IPS-15b (cell line): ENCODE measurements at regions not wholly inside any gene's neighbourhood (a gene's known extent, or its start where the extent isn't known, plus 50 kb on each side); places are given as distances from the start of the nearest gene placed in this dataset.

ENCODE experiments used
- H3K27me3 ChIP-seq: one replicate; pipeline ENCODE4 v1.6.1; 2013; ENCODE audit warnings: low read length; ENCODE audit not compliant: control insufficient read depth, insufficient read depth
- H3K36me3 ChIP-seq: one replicate; pipeline ENCODE4 v1.6.1; 2013; ENCODE audit warnings: low read length; ENCODE audit not compliant: control insufficient read depth, insufficient read depth
- H3K4me1 ChIP-seq: one replicate; pipeline ENCODE4 v1.6.1; 2013; ENCODE audit warnings: mild to moderate bottlenecking, low read length; ENCODE audit not compliant: control insufficient read depth, insufficient read depth
- H3K4me3 ChIP-seq: one replicate; pipeline ENCODE4 v1.5.1; 2013; ENCODE audit warnings: low read depth, low read length
- H3K9ac ChIP-seq: one replicate; pipeline ENCODE4 v1.6.1; 2013; ENCODE audit warnings: low read depth, mild to moderate bottlenecking, low read length
- H3K9me3 ChIP-seq: one replicate; pipeline ENCODE4 v1.6.1; 2013; ENCODE audit warnings: mild to moderate bottlenecking, low read length; ENCODE audit not compliant: control insufficient read depth, insufficient read depth

DNA sequence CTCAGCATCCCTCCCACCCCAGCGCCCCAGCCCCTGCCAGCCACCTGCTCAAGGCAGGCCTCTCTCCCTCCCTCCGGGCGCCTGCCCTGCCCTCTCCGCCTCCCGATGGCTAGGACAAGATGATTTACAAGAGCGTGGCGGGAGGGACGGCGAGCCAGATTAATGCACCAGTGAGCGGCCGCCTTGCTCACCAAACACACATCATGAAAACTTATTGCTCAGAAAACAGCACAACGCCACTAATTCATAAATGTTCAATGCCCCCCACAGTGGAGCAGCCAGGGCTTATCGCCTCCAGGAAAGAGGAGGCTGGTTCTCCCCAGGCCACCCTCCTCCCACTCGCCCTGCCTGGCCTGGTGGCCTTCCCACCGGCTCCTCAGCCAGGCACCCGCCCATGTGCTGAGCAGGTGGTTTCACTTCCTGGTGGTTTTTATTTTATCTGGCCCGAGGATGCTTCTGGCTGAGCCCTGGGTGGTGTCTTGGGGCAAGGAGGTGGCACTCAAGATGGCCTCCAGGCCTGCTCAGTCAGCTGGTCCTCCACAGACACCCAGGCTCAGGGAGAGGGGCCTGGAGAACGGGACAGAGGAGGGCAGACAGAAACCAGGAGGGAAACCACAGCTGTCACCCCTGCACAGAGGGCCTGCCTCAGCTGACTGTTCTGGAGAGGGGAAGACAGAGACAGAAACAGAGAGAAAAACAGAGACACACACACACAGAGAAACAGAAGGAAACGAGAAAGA, 284.9 kb downstream of the UACA start:
- Histone ChIP-seq H3K27me3 (no peaks in the 10 kb centered on the region), H3K9me3 (no peaks in the 10 kb centered on the region), H3K4me3 (no peak overlapping the region), H3K4me1 (no peaks in the 10 kb centered on the region), H3K9ac (no peak overlapping the region), H3K36me3 (no peaks in the 10 kb centered on the region)

DNA sequence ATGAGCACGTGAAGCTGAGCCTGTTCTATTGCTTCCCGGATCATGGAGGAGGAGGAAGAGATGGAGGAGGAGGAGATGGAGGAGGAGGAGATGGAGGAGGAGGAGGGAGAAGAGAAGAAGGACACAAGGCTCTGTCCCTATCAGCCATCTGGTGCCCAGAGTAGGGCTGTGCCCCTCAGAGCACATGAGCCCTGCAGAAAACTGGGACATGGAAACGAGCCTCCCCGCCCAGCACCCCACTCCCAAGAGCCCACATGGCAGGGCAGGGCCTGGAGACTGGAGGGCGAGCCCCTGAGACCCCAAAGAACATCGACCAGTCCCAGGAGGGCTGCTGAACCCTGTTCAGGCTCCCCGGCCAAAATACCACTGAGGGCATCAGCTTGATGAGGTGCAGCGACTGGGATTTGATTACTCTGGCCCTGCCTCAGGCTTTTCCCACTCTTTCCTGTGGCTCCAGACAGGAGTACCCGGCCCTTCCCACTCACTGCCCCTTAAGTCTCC, 285.6 kb downstream of the UACA start:
- Histone ChIP-seq H3K4me1 (no peaks in the 10 kb centered on the region), H3K4me3 (no peak overlapping the region), H3K9ac (no peak overlapping the region), H3K36me3 (no peaks in the 10 kb centered on the region), H3K9me3 (no peaks in the 10 kb centered on the region), H3K27me3 (no peaks in the 10 kb centered on the region)

DNA sequence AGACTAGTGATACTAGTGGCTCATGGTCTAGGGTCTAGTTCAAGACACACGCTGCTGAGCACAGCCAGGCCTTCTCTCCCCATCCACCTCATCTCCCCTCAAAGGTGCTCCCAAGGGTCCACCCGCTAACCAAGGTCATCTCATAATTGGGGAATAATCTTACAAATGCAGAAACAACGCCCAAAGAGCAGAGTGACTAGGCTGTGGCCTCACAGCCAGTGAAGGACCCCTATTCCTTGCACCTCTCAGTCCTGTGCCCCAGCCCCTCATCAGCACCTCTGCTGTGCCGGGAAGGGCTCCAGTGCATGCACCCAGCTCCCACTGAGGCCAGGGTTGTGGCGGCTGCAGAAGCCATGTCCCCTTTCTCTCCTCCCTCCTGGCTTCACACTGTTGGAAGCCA, 286.9 kb downstream of the UACA start:
- no peaks in the 10 kb centered on the region for H3K9me3 ChIP-seq
- H3K4me3 ChIP-seq: no peak overlapping the region
- H3K27me3 ChIP-seq: no peaks in the 10 kb centered on the region
- no peaks in the 10 kb centered on the region for H3K4me1 ChIP-seq
- H3K36me3 ChIP-seq: no peaks in the 10 kb centered on the region
- no peak overlapping the region for H3K9ac ChIP-seq

DNA sequence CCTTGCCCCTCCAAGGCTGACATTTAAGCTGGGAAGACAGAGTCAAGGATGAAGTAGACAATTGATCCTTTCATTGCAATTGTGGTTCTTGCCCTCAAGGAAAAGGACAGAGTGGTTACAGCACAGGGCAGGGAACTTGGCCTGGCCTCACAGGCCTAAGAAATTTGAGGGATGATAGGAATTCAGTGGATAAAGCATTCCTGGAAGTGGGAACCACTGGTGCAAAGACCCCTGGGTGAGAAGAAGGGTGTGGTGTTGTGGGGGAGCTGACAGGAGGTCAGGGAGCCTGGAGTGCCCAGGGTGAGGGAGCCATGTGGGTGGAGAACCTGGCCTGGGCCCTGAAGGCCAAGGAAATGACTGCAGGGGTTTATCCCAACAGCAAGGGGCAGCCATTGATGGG, 287.4 kb downstream of the UACA start:
- H3K9ac ChIP-seq: no peak overlapping the region
- H3K4me1 ChIP-seq: no peaks in the 10 kb centered on the region
- no peaks in the 10 kb centered on the region for H3K36me3 ChIP-seq
- no peak overlapping the region for H3K4me3 ChIP-seq
- no peaks in the 10 kb centered on the region for H3K9me3 ChIP-seq
- no peaks in the 10 kb centered on the region for H3K27me3 ChIP-seq

DNA sequence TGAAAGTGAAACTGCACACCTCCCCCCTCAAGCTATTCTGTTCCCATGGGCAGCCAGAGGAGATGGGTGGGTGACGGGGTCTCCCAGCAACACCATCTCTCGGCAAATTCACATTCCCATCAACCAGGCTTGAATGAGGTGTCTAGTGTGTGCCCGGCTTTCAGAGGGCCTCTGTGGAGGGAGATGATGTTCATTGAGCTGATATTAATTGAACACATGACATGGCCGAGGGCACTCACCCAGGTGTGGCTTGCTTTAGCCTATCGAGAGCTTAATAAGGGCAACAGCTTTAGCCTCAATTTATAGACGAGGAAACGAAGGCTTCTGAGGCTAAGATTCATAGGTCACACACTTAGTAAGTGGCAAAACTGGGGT, 288.0 kb downstream of the UACA start:
- Histone ChIP-seq H3K9me3 (no peaks in the 10 kb centered on the region), H3K4me1 (no peaks in the 10 kb centered on the region), H3K4me3 (no peak overlapping the region), H3K27me3 (no peaks in the 10 kb centered on the region), H3K9ac (no peak overlapping the region), H3K36me3 (no peaks in the 10 kb centered on the region)

DNA sequence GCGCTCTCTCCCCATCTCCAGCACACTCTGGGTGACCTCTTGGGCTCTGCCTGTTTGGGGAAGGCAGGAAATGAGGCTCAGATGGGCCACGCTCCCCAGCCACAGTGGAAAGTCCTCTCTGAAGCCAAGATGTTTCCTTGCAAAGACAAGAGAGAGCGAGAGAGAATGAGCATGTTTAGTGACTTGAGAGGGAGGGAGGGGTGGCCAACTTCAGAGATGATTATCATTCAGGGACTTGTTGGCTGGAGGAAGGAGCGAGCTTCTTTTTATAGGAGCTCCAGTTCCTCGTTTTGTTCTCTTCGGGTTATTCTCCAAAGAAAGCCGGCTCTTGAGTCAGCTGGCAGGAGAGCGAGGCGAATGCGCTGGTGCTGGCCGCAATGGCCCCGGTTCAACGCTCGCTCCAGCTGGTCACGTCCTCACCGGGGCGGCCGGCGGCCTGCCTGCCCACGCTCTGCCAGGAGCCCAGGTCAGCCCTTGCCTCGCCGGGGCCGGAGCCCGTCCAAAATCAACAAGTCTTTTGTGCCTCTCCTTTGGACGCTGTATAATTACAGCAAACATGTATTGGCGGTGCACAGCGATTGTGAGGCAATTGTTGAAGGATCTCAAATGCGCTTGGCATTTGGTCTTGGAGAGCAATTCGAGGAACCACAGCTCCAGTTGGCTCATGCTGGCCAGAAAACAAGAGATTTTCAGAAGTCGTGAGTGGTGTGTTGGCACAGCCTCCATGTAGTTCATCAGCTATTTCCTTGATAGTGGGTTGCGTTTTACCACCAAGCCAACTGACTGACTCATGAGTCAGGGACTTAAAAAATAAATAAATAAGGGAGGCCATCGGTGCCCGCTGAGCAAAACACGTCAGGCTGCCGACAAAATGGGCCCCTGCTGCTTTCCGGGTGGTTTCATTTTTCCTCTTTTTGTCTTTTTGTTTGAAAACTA, 288.6 kb downstream of the UACA start:
- no peaks in the 10 kb centered on the region for H3K36me3 ChIP-seq
- no peaks in the 10 kb centered on the region for H3K27me3 ChIP-seq
- H3K9me3 ChIP-seq: no peaks in the 10 kb centered on the region
- no peak overlapping the region for H3K9ac ChIP-seq
- no peak overlapping the region for H3K4me3 ChIP-seq
- no peaks in the 10 kb centered on the region for H3K4me1 ChIP-seq

DNA sequence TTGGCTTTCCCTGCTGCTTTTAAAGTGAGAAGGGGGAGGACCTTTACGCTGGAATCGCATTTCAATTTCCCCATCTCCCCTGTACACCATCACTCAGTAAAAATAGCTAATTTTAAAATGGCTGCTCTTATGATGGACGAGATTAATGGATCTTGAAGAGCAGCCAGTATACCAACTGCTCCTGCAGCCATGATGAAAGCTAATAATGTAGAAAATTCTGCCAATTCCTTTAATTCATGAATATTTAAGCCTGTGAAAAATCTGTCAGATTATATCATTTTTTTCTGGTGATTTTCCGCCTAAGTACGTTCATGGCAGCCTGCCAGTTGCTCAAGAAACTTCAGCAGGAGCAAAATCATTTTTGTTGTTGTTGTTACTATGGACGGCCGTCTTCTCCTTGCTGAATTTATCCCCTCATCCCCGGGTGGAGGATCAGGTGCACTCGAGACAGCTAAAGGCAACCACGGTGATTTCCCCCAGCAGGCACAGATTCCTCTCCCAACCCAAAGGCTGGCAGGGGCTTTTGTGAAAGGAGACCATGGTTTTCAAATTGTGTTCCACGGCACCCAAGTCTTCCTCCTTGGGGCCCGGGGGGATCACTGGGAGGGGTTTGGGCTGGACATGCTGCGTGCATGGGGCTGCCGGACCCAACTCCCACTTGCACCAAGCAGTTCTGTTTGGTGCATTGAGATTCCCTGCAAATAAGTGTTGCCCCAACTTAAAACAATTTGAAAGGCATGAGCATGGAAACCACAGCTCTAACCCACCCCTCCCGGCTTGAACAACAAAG, 289.6 kb downstream of the UACA start:
- Histone ChIP-seq H3K36me3 (no peaks in the 10 kb centered on the region), H3K9me3 (no peaks in the 10 kb centered on the region), H3K9ac (no peak overlapping the region), H3K27me3 (no peaks in the 10 kb centered on the region), H3K4me1 (no peaks in the 10 kb centered on the region), H3K4me3 (no peak overlapping the region)

DNA sequence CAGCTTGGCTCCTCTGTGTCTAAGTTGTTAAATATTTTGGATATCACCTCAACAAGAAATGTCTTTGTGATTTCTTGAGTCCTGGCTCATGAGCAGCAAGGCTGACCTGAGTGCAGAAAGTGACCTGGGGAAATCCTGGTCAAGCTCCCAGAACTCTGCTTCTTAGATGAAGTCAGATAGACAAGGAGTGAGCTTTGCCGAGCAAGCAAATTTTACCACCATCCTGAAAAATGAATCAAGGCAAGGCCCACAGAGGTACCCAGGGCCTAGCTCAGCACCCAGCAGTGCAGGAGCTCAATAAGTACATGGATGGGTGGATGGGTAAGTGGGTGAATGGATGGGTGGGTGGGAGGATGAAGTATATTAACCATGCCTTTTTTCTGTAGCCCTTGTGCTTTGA, 291.8 kb downstream of the UACA start:
- no peak overlapping the region for H3K9ac ChIP-seq
- H3K9me3 ChIP-seq: no peaks in the 10 kb centered on the region
- no peaks in the 10 kb centered on the region for H3K27me3 ChIP-seq
- H3K4me3 ChIP-seq: no peak overlapping the region
- H3K4me1 ChIP-seq: no peaks in the 10 kb centered on the region
- no peaks in the 10 kb centered on the region for H3K36me3 ChIP-seq

DNA sequence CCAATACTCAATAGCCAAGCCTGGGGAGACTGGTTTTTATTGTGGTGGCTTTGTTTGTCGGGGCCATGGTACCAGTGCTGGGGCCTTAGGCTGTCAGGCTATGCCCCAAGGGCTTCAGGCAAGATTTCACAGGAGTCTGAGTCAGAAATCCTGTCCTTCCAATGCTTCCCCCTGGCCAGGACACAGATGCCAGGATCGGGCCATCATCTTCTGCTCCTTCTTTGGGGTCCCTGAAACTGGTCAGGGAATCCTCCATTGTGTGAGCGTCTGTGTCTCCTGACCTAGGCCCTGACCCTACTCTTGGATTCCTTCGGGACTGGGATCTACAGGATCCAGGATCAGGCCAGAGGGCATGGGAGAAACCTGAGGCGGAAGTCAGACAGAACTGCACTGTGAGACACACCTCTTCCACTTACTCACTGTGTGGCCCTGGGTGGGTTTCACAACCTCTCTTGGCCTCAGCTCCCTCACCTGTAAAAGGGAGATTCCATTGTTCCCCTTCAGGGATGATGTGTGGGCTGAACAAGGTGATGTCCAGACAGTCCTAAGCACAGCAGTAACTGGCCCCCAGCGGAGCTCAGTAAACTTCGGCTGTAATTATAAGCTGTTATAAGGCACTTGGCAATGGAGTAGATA, 292.7 kb downstream of the UACA start:
- no peak overlapping the region for H3K9ac ChIP-seq
- H3K4me3 ChIP-seq: no peak overlapping the region
- H3K4me1 ChIP-seq: no peaks in the 10 kb centered on the region
- H3K27me3 ChIP-seq: no peaks in the 10 kb centered on the region
- no peaks in the 10 kb centered on the region for H3K36me3 ChIP-seq
- no peaks in the 10 kb centered on the region for H3K9me3 ChIP-seq

DNA sequence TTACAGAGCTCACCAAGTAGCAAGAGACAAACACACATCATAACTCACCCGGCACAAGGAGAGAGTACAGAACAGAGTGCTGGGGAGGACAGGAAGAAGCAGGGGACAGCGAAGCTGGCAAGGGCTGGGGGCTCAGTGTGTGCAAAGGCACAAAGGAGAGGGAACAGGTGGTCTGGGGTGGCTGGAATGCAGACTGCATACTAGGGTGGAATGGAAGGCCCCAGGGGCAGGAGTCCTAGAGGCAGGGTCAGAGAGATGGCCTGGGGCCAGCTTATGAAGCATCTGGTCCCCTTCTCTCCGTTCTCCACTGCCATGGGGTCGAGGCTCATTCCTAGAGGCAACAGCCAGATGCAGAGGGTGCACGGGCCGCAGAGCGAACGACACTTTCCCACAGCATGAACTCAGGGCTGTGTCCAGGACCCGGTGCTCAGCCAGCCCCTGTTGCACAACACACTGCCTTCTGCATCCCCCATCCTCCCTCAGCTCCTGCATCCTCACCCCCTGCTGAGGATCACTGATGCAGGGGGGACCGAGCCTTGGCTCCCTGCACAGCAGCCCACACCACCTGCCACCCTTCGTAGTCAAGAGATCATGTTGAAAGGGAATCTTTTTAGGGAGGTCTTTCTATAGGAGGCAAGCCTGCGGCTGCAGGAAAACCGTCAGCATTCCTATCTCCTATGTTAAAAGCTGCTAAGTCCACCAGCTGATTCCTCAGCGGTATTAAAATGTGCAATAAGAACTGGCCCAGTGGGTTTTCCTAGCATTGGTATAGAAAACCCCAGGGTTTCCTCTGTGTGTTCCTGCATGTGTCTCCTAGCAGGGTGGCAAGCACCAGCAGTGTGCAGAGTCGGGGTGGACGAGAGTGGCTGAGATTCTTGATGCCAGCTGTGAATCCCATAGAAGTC, 293.5 kb downstream of the UACA start:
- Histone ChIP-seq H3K4me1 (no peaks in the 10 kb centered on the region), H3K36me3 (no peaks in the 10 kb centered on the region), H3K27me3 (no peaks in the 10 kb centered on the region), H3K9me3 (no peaks in the 10 kb centered on the region), H3K4me3 (no peak overlapping the region), H3K9ac (no peak overlapping the region)
